ENCODE measurements at regions not wholly inside any gene's neighbourhood (a gene's known extent, or its start where the extent isn't known, plus 50 kb on each side); places are given as distances from the start of the nearest gene placed in this dataset.
"Not testable (repeated sequence)": the region's sequence is repeated elsewhere in the genome, so short reads cannot be mapped to it uniquely, and the experiment has no call there.

GRCh38 chr6:94721459-94721858 is 855.9 kb upstream of the MANEA start:
- no peak for FAIRE-seq
- no peak for DNase-seq (ENCODE audit: low spot score in 2 of 2)

- DNase-seq (ENCODE audit: low spot score in 2 of 2): no peak
- no peak for FAIRE-seq
Observed at GRCh38 chr6:94713446-94713845, 863.9 kb upstream of the MANEA start.

- no peak for DNase-seq (ENCODE audit: low spot score in 2 of 2)
- FAIRE-seq: no peak
Observed at GRCh38 chr6:94698773-94699172, 878.6 kb upstream of the MANEA start.

- FAIRE-seq; DNase-seq (ENCODE audit: low spot score in 2 of 2): not testable (repeated sequence)
Observed at GRCh38 chr6:94687255-94687654, 890.1 kb upstream of the MANEA start.

- DNase-seq (ENCODE audit: low spot score in 2 of 2) (no peak), FAIRE-seq (no peak)
Observed at GRCh38 chr6:94683409-94683808, 893.9 kb upstream of the MANEA start.

DNA sequence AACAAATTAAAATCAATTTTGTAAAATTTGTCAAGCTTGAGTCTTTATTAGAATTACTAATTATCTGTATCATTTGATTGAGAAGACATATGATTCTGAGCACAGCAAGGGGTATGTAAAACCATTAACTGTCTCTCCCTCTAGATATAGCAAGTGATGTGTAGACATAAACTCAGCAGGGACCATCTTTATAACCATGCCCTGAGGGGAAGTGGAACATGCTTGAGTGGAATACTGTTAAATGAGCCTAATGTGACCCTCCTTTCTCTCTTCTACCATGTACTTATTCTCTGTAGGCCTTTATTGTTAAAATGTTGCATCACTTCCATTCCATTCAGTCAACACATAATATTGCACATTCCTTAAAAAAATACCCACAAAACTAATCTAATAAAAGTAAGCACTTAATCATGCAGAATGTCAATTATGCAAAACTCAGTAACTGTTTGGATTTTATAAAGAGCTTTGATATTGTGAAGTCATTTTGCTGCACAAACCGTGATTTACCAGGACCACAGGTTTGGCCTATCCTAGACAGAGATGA is 896.6 kb upstream of the MANEA start:
- DNase-seq (ENCODE audit: low spot score in 2 of 2) (no peak), FAIRE-seq (no peak)

- FAIRE-seq (no peak), DNase-seq (ENCODE audit: low spot score in 2 of 2) (no peak)
Observed at GRCh38 chr6:94673251-94673650, 904.1 kb upstream of the MANEA start.

DNA sequence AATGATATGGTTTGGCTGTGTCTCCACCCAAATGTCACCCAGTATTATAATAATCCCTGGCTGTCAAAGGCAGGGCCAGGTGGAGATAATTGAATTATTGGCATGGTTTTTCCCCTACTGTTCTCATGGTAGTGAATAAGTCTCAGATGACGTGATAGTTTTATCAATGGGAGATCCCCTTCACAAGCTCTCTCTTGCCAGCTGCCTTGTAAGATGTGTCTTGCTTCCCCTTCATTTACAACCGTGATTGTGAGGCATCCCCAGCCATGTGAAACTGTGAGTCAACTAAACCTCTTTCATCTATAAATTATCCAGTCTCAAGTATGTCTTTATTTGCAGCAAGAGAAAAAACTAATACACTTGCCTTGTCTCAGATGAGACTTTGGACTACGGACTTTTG is 907.3 kb upstream of the MANEA start:
- FAIRE-seq: no peak
- DNase-seq (ENCODE audit: low spot score in 2 of 2): no peak

- FAIRE-seq (no peak), DNase-seq (ENCODE audit: low spot score in 2 of 2) (no peak)
Observed at GRCh38 chr6:94668876-94669275, 908.5 kb upstream of the MANEA start.

DNA sequence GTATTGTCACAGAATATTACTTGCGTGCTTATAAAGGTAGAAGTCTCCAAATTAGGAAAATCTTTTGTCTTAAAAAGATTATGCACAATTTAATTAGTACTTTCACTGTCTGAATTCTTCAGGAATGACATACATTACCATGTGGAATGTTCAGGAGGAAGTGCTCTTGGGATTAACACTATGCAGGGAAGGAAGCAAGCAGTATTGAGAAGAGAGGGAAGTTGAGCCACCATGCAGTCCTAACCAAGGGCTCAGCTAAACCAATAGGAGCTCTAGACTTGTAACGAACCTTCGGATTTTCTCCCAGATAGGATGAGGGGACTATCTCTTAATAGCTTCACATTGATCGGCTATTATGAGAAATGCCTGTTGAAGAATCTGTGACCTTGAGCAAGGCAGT is 918.4 kb upstream of the MANEA start:
- DNase-seq (ENCODE audit: low spot score in 2 of 2): no peak
- no peak for FAIRE-seq

- DNase-seq (ENCODE audit: low spot score in 2 of 2): no peak
- no peak for FAIRE-seq
Observed at GRCh38 chr6:94651239-94651638, 926.1 kb upstream of the MANEA start.

- no peak for FAIRE-seq
- DNase-seq (ENCODE audit: low spot score in 2 of 2): no peak
Observed at GRCh38 chr6:94645191-94645590, 932.1 kb upstream of the MANEA start.

DNA sequence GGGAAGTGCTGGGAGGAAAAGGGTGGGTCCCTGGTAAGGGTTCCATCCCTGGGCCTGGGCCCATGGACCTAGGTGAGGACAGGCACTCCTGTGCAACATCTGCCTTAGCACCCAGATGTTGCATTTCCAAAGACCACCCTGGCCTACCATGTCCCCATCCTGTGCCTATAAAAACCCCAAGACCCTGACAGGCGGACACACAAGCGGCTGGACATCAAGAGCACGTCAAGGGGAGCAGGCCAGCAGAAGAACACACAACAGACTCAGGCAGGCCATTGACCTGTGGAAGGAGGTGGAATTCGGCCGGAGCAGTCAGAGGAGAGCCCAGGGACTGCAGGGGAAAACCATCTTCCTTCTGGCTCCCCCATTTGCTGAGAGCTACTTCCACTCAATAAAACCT is 937.8 kb upstream of the MANEA start:
- no peak for FAIRE-seq
- DNase-seq (ENCODE audit: low spot score in 2 of 2): no peak

DNA sequence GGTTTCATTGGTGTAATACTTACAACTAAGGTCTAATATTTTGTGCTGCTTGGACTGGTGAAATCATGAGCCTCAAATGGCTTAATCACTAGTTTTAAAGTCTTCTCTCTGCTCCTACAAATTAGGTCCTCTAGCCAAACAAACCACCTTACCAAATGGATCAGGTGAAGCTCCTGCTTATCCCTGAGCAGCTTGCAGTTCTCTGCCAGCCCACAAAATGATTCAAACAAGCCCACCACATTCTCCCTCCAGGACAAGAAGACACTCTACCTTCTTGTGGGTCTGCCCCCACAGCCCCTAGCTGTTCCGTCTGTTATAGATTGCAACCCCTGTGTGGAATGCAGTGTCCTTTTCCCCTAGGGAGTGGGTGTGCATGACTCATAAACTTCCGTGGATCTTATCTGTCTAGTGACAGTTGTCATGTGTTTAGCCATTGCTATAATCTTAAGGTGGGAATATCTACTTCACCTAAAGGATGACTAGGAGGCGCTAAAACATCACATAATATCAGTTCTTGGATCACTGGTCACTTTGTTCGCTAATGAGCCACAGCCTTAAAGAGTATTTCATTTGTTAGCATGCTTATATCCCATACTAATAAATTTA is 940.5 kb upstream of the MANEA start:
- no peak for DNase-seq (ENCODE audit: low spot score in 2 of 2)
- FAIRE-seq: no peak

- DNase-seq (ENCODE audit: low spot score in 2 of 2) (no peak), FAIRE-seq (no peak)
Observed at GRCh38 chr6:94623586-94623985, 953.7 kb upstream of the MANEA start.

- DNase-seq (ENCODE audit: low spot score in 2 of 2): no peak
Observed at GRCh38 chr6:94622783-94623182, 954.6 kb upstream of the MANEA start.

DNA sequence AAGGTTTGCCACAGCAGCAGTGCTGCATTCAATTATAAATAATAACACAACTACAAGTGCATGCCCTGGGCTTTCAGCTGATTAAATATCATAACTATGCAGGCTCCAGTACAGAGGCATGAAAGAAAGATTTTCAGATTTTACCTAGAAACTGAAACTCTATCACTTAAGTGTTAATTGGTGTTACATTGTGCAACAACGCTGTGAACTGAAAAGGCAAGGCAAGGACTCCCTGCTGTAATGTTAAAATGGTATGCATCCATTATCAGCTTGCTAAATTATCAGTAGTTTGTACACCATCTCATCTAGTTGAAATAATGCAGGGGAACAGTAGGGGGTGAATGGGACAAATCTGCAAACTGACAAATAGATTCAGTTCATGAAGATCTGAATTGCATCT is 976.7 kb upstream of the MANEA start:
- FAIRE-seq: no peak
- DNase-seq (ENCODE audit: low spot score in 2 of 2): no peak

More at GRCh38 chr6:94622783-94623182, 954.6 kb upstream of the MANEA start:
- no peak for FAIRE-seq

- FAIRE-seq: no peak
- DNase-seq (ENCODE audit: low spot score in 2 of 2): no peak
Observed at GRCh38 chr6:94597487-94597886, 979.8 kb upstream of the MANEA start.

DNA sequence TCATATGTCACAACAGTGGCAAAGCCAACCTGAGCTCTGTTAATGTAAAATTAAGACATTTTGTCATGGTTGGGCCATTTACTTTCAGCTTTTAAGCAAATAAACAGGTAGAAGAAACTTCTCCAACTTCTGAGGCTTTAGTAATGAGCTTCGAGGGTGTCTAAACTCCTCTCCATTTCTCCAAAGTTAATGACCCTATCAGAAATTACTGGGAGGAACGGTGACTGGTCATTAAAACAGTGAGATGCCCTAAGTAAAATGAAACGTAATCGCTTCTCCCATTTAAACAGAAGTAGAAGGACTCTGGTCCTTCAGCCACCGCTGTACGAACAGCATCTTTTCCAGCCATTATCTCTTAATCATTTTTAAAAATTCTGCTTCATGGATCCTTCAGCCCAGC is 986.9 kb upstream of the MANEA start:
- FAIRE-seq (no peak), DNase-seq (ENCODE audit: low spot score in 2 of 2) (no peak)

- DNase-seq (ENCODE audit: low spot score in 2 of 2) (no peak), FAIRE-seq (no peak)
Observed at GRCh38 chr6:94588301-94588700, 989.0 kb upstream of the MANEA start.

- DNase-seq (ENCODE audit: low spot score in 2 of 2): no peak
Observed at GRCh38 chr6:94584211-94584610, 993.1 kb upstream of the MANEA start.

GRCh38 chr6:94570581-94570980 is 1006.8 kb upstream of the MANEA start:
- FAIRE-seq: no peak

More at GRCh38 chr6:94584211-94584610, 993.1 kb upstream of the MANEA start:
- no peak for FAIRE-seq

DNA sequence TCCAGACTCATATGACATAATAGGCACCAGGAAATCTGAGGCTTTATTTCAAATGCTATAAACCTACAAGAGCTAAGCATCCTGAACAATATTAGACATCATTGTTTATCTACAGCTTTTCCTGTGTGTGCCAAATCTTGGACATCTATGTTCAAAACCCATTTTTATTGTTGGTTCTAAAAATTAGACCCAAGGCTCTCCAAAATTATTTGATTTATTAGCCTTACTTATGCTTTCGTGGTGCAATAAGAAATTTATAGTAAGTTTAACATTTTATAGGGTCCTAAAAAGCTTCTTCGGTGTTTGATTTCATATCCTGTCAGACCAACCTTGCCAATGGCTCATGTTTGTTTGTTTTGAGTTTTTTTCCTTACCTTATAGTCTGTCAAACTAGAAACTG is 1014.5 kb upstream of the MANEA start:
- DNase-seq (ENCODE audit: low spot score in 2 of 2): no peak
- FAIRE-seq: no peak

More at GRCh38 chr6:94570581-94570980, 1006.8 kb upstream of the MANEA start:
- no peak for DNase-seq (ENCODE audit: low spot score in 2 of 2)

All from frontal cortex (tissue), 3 donors.